IPS-18a (cell line): ENCODE measurements at regions not wholly inside any gene's neighbourhood (a gene's known extent, or its start where the extent isn't known, plus 50 kb on each side); places are given as distances from the start of the nearest gene placed in this dataset.

ENCODE experiments used
- H3K27ac ChIP-seq: one replicate; pipeline ENCODE4 v1.5.1; 2013; ENCODE audit warnings: low read length
- H3K27me3 ChIP-seq: one replicate; pipeline ENCODE4 v1.6.1; 2013; ENCODE audit warnings: mild to moderate bottlenecking, low read length; ENCODE audit not compliant: control insufficient read depth, insufficient read depth
- H3K36me3 ChIP-seq: one replicate; pipeline ENCODE4 v1.6.1; 2013; ENCODE audit warnings: low read depth, low read length; ENCODE audit not compliant: control insufficient read depth
- H3K4me1 ChIP-seq: one replicate; pipeline ENCODE4 v1.6.1; 2013; ENCODE audit warnings: low read depth, low read length; ENCODE audit not compliant: control insufficient read depth
- H3K4me3 ChIP-seq: one replicate; pipeline ENCODE4 v1.5.1; 2013; ENCODE audit warnings: low read length
- H3K9ac ChIP-seq: one replicate; pipeline ENCODE4 v1.6.1; 2013; ENCODE audit warnings: mild to moderate bottlenecking, low read length, moderate library complexity
- H3K9me3 ChIP-seq: one replicate; pipeline ENCODE4 v1.6.1; 2013; ENCODE audit warnings: low read depth, low read length; ENCODE audit not compliant: control insufficient read depth

DNA sequence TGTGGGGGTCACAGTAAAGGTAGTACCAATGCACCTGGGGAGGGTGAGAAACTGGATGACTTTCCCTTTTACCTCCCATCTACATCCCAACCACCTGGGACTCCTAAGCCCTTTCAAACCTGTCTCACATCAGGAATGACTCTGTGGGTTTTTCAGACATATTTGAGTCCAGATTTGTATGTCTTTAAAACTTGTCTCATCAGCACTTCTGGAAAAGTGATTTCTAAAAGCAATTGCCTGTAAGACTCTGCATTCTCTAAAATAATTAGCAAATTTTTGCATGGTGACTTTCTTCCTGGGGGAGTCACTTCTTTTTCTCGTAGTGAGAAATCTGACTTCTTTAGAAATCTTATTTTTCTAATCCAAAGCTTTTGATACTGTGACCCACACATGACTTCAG lies 1553.0 kb upstream of the PIK3C3 start:
- no peak overlapping the region for H3K9ac ChIP-seq
- H3K27me3 ChIP-seq: no peaks in the 10 kb centered on the region
- no peaks in the 10 kb centered on the region for H3K9me3 ChIP-seq
- no peaks in the 10 kb centered on the region for H3K36me3 ChIP-seq
- no peaks in the 10 kb centered on the region for H3K4me1 ChIP-seq
- no peak overlapping the region for H3K4me3 ChIP-seq
- H3K27ac ChIP-seq: no peak overlapping the region

DNA sequence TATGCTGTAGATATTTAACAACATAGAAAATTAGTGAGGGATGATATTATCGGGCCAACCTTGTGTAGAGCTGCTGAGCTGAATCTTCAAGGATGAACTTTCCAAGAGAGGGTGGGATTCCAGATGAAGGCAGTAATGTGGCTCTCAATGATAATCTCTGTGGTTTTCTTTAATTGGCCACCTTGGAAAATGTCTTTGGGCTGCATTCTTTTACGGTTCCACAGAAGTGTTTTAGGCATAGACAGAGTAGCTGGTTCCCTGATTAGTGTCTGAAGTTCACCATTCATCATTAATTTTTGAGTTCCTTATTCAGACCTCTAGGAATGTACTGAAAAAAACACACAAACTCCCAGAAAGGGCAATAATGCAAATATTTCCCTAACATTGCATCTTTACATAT lies 1566.9 kb upstream of the PIK3C3 start:
- Histone ChIP-seq H3K27ac (no peak overlapping the region), H3K9me3 (no peaks in the 10 kb centered on the region), H3K9ac (no peak overlapping the region), H3K4me3 (no peak overlapping the region), H3K4me1 (no peaks in the 10 kb centered on the region), H3K36me3 (no peaks in the 10 kb centered on the region), H3K27me3 (no peaks in the 10 kb centered on the region)

DNA sequence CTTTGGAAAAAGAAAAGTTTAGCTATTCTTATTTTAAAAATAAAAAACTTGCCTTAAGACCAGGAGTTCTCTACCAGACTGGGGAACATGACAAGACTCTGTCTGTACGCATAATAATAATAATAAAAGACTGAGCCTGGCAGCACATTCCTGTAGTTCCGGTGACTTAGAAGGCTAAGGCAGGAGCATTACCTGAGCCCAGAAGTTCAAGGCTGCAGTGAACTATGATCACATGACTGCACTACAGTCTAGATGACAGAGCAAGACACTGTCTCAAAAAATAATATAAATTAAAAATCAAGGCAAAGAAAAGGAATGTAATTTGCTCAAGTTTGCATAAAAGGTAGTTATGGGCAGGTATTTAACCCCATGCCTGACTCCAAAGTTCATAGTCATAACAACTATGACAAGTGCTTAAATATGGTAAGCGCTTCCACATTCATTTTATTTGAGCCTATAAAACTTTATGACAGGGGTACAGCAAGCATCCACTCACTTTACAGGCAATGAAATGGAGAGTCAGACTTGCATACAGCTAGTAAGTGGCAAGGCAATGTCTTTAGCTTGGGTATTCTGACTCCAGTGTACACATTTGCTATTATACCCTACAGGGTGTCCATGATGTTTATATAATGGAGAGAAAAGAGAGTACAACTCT lies 1567.8 kb upstream of the PIK3C3 start:
- H3K4me3 ChIP-seq: no peak overlapping the region
- no peak overlapping the region for H3K27ac ChIP-seq
- no peaks in the 10 kb centered on the region for H3K36me3 ChIP-seq
- H3K9me3 ChIP-seq: no peaks in the 10 kb centered on the region
- H3K4me1 ChIP-seq: no peaks in the 10 kb centered on the region
- H3K27me3 ChIP-seq: no peaks in the 10 kb centered on the region
- H3K9ac ChIP-seq: no peak overlapping the region

DNA sequence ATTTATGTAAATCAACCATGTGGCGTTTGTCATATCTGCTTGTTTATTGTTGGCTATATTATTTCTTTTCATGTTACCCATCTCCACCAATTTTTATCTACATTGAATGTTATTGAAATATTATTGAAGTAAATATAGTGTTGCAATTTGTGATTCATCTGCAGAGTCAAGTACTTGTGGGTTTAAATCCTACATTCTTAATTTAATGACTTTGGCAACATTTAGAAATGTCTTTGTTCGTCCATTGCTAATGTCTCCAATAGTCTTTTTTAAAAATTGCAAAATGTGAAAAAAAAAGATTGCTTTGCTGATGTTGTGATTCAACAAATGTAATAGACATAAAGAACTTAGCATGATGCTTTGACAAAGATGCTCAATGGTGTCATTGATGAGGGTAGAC lies 1572.8 kb upstream of the PIK3C3 start:
- no peaks in the 10 kb centered on the region for H3K9me3 ChIP-seq
- H3K4me1 ChIP-seq: no peaks in the 10 kb centered on the region
- H3K27ac ChIP-seq: no peak overlapping the region
- H3K4me3 ChIP-seq: no peak overlapping the region
- H3K27me3 ChIP-seq: no peaks in the 10 kb centered on the region
- no peaks in the 10 kb centered on the region for H3K36me3 ChIP-seq
- H3K9ac ChIP-seq: no peak overlapping the region

DNA sequence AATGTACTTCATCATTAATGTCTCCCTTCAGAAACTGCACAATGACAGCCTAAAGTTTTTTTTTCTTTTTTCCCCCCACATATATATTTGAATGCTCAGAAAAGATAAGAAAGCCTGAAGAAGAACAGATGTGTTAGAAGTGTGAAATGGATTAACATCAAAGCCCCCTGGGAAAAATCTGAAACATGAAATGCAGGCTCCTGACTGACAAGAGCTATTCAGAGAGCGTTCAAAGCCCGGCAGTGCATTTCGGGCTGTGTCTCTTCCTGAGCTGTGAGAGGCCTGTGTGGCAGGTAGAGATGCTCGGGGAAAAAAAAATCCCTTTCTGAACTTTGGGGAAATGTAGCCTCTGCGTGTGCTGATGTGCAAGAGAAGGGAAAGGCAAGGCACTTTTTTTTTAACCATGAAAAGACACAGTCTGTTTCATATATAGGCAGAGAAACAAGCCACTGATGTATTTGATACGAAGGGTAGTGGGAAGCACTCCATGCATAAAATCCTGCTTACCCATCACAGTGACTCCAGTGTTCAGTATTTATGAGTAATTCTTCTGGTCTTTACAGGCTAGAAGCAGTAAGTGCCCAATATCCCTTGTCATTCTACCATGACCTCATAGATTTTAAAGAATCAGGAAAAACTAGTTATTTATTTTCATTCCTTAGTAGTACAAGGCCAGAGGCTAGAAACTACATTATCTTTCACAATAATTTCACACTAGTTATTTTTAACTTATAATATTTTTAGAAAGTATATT lies 1574.2 kb upstream of the PIK3C3 start:
- Histone ChIP-seq H3K27me3 (no peaks in the 10 kb centered on the region), H3K9me3 (no peaks in the 10 kb centered on the region), H3K9ac (no peak overlapping the region), H3K4me1 (no peaks in the 10 kb centered on the region), H3K36me3 (no peaks in the 10 kb centered on the region), H3K27ac (no peak overlapping the region), H3K4me3 (no peak overlapping the region)

DNA sequence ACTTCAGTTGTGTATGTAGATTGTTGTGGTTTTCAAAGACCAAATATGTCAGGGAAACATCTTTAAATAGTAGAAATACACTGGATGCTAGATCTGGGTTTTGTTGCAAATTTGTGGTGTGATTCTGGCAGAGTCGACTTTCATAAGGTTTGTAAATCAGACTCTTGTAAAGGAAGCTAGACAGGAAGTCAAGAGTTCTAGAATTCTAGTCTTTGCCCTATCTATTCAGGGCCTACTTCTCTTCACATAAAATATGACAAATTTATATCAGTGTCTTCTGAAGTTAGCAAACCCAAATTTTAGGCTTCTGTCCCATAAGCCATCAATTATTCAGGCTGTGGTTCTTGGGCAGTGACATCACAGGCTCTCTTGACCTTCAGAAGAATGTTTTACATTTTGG lies 1579.2 kb upstream of the PIK3C3 start:
- Histone ChIP-seq H3K9me3 (no peaks in the 10 kb centered on the region), H3K9ac (no peak overlapping the region), H3K4me1 (no peaks in the 10 kb centered on the region), H3K36me3 (no peaks in the 10 kb centered on the region), H3K27ac (no peak overlapping the region), H3K4me3 (no peak overlapping the region), H3K27me3 (no peaks in the 10 kb centered on the region)

DNA sequence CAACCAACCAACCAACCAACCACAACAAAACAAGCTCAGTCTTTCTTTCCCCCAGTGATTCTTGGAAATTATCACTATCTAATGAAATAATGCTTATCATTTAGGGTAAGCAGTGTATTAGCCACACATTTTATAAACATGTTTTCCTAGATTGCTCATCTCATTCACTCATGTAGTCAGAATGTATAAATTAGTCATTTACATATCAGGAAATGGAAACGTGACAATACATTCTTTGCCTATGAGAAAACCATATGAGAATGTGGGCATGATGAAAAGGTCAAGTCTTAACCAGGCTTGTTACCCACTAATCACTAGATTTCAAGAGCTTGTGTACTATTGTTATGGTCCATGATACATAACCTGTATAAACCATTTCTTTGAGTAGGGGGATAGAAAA lies 1583.4 kb upstream of the PIK3C3 start:
- Histone ChIP-seq H3K9ac (no peak overlapping the region), H3K36me3 (no peaks in the 10 kb centered on the region), H3K27me3 (no peaks in the 10 kb centered on the region), H3K9me3 (no peaks in the 10 kb centered on the region), H3K4me1 (no peaks in the 10 kb centered on the region), H3K27ac (no peak overlapping the region), H3K4me3 (no peak overlapping the region)

DNA sequence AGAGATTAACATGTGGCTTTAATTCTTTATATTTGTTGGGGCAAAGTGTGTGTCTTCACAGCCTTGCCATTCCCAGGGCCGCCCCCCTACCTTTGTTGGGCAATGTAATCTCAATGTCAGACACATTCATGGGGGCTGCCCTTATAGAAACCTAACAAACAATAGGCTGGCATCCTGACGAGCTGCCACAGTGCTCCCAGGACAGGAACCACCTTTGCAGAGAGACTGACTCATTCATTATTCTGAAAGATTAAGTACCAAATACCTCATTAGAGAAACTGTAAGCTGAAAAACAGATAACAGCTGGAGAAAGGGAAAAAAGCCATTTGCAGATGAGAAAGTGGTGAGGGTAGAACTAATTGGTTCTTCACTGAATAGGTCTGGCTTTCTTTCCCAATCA lies 1587.5 kb upstream of the PIK3C3 start:
- no peak overlapping the region for H3K4me3 ChIP-seq
- H3K4me1 ChIP-seq: no peaks in the 10 kb centered on the region
- no peak overlapping the region for H3K9ac ChIP-seq
- H3K27ac ChIP-seq: no peak overlapping the region
- no peaks in the 10 kb centered on the region for H3K36me3 ChIP-seq
- H3K27me3 ChIP-seq: no peaks in the 10 kb centered on the region
- no peaks in the 10 kb centered on the region for H3K9me3 ChIP-seq

DNA sequence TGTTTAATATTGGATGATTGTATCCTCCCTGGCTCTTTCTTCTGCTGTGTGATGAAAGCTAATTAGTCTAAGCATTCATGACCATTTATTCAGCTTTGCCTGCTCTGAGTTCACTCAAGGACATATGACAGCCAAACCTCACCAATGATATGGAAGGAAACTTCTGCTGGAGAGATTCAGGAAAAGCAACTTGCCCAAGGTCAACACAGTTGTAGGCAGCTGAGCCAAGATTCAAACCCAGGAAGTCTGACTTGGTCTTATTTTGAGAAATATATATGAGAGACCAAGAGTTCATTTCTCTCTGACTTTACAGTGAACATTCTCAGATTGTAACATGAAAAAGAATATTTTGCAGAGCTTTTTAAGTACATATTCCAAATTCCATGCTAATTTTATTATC lies 1588.5 kb upstream of the PIK3C3 start:
- no peaks in the 10 kb centered on the region for H3K27me3 ChIP-seq
- no peak overlapping the region for H3K4me3 ChIP-seq
- H3K9me3 ChIP-seq: no peaks in the 10 kb centered on the region
- H3K4me1 ChIP-seq: no peaks in the 10 kb centered on the region
- H3K27ac ChIP-seq: no peak overlapping the region
- H3K36me3 ChIP-seq: no peaks in the 10 kb centered on the region
- no peak overlapping the region for H3K9ac ChIP-seq

DNA sequence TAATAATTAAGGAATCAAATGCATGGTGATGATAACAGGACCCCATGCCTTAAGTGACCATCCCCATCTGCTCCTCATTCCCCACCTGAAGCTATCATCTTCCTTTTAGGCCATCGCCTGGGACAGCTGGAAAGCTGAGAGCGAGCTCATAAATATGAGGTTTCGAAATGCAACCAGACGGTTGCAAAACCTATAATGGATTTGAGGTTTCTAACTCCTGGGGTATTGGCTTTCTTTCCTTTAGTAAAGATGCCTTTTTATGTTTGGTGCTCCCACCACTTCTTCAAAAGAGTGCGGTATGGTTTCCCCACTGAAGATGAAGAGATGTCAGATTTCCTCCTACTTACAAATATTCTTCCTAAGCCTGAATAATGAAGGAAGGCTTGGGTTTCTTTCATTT lies 1589.5 kb upstream of the PIK3C3 start:
- H3K27ac ChIP-seq: no peak overlapping the region
- no peaks in the 10 kb centered on the region for H3K27me3 ChIP-seq
- no peak overlapping the region for H3K4me3 ChIP-seq
- no peaks in the 10 kb centered on the region for H3K36me3 ChIP-seq
- no peaks in the 10 kb centered on the region for H3K9me3 ChIP-seq
- H3K9ac ChIP-seq: no peak overlapping the region
- no peaks in the 10 kb centered on the region for H3K4me1 ChIP-seq

DNA sequence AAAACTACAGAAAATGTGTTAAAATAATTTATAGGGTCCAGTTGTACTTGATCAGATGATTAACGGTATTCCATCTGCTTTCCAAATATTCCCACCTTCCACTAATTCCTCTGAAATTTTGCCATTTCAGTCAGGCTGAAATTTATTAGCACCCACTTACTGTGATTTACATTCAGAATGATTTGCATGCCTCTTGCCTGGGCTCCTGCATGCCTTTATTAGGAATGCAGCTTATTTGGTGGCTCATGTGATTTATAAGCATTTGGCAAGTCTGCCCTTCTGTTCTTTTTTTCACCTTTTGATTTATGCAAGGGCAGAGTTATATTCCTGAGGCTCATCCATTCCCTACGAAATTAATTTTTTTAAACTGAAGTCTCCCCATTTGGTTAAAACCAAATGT lies 1594.5 kb upstream of the PIK3C3 start:
- no peak overlapping the region for H3K27ac ChIP-seq
- H3K4me1 ChIP-seq: no peaks in the 10 kb centered on the region
- no peaks in the 10 kb centered on the region for H3K36me3 ChIP-seq
- H3K9ac ChIP-seq: no peak overlapping the region
- no peak overlapping the region for H3K4me3 ChIP-seq
- no peaks in the 10 kb centered on the region for H3K9me3 ChIP-seq
- no peaks in the 10 kb centered on the region for H3K27me3 ChIP-seq

DNA sequence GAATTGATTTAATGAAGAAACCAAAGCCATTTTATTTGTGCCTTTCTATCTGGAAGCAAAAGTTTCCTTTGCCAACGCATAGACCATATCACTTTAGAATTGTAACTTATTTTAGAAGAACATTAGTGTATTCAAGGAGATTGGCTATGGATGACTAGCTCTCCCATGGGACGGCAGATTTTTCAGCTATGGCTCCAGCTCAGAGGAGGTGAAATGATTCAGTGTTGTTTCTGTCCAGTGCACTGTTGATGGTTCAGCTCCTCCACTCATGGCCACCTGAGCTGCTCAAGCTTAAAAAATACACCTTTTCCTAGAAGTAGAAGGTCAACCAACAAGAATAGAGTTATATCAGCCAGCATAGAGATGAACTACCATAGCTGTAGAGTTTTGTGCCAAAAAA lies 1597.5 kb upstream of the PIK3C3 start:
- Histone ChIP-seq H3K27ac (no peak overlapping the region), H3K9ac (no peak overlapping the region), H3K4me3 (no peak overlapping the region), H3K36me3 (no peaks in the 10 kb centered on the region), H3K4me1 (no peaks in the 10 kb centered on the region), H3K27me3 (no peaks in the 10 kb centered on the region), H3K9me3 (no peaks in the 10 kb centered on the region)
